ENCODE measurements at regions not wholly inside any gene's neighbourhood (a gene's known extent, or its start where the extent isn't known, plus 50 kb on each side); places are given as distances from the start of the nearest gene placed in this dataset.

DNA sequence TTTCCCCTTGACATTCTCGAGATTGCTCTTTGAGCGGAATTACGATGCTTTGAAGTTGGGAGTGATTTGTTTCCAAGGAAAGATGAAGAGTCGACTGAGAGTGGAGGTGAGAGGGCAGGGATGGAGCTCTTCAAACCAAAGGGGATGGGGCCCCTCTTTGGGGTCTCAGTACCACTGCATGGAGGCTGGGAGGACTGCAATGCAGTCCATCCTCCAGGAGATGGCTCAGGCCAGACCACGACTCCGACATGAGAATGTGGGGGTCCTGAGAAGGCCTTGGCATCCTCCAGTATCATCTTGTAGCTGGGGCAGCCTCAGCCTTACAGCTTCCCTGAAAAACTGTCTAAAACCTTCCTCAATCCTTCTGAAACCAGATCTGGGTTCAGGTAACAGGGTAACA lies 51.1 kb upstream of the CDKN2AIPNL start:
- no peak for TF ChIP-seq CTCF (IDR thresholded peaks at IDR 0.05)
- TF ChIP-seq POLR2A (IDR thresholded peaks at IDR 0.05) = no peak

All from lower leg skin (tissue), 3 donors.